Putamen (tissue), 1 donor: ENCODE measurements at regions not wholly inside any gene's neighbourhood (a gene's known extent, or its start where the extent isn't known, plus 50 kb on each side); places are given as distances from the start of the nearest gene placed in this dataset.
"Not testable (repeated sequence)": the region's sequence is repeated elsewhere in the genome, so short reads cannot be mapped to it uniquely, and the experiment has no call there.

Experiments used
- DNase-seq: peaks from one replicate; pipeline ENCODE4 v3.0.0-alpha.2; 2016; ENCODE audit warnings: low spot score

DNA sequence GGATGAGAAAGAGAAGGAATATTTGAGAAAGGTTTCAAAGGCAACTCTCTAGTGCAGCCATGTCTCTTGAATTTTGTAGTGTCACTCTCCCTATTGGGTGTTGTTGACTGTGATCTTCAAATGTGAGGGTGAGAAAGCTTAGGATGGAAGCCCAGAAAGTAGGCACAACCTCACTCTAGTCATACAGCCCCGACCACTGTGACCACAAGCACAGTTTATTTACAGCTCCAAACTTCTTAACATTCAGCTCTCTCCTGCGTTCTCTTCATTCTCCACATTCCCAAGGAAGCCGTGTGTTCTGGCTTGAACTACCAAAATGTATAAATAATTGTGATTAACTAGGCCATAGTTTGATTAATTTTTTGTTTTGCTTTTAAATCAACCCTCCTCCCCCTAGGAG lies 542.9 kb downstream of the LRRC70 start:
- DNase-seq = no peak

DNA sequence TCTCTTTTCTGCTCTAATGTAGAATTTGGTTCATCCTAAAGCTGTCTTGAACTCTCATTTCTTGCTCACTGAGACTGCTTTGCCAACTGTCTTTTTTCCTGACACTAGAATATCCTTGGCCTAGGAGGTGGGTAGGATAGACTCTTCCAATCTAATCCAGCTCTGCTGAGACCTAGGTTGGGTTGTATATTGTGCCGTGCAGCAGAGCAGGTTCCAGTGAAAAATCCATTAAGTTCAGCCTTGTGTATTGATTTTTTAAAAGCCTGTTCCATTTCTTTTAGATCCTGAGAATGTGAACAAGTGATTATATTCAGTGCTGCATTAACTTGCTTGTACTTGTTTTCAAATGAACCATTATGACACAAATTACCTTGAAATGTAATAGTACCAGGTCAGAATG lies 539.6 kb downstream of the LRRC70 start:
- no peak for DNase-seq

DNA sequence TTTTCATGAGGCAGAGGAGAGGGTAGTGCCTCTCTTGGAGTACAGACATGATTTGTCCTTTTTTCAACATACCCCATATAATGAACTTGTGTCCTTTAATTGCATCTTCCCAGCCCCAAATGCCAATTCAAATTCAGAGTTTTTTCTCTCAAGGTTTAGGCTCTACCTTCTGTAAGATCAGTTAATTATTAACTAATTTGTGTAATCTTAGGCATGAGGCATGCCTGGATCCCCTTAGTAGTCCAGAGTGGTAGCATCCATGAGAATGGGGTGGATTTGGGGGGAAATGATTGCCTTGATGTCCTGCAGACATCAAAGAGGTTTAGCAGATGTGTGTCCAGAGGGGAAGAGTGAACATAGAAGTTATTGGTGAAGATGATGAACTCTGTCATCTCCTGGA lies 533.3 kb downstream of the LRRC70 start:
- no peak for DNase-seq

DNA sequence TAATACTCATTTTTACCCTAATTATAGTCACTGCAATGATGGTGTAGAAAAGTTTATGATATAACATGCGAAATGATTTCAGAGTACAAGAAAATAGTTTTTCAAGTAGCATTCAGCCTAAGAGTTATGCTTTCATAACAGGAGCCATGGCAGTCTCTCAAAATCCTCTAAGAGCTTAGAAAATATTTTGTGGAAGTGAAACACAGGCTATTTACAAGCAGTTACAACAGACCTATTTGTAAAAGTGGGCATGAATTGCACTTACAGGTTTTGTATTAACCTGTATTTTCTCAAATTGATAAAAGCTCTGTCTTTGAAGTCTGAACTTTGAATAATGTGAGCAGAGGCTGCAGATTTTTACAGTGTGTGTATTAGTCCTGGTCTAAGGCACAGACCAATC lies 523.3 kb downstream of the LRRC70 start:
- no peak for DNase-seq

GRCh38 chr5:63097286-63097685 lies 518.7 kb downstream of the LRRC70 start:
- DNase-seq = no peak

DNA sequence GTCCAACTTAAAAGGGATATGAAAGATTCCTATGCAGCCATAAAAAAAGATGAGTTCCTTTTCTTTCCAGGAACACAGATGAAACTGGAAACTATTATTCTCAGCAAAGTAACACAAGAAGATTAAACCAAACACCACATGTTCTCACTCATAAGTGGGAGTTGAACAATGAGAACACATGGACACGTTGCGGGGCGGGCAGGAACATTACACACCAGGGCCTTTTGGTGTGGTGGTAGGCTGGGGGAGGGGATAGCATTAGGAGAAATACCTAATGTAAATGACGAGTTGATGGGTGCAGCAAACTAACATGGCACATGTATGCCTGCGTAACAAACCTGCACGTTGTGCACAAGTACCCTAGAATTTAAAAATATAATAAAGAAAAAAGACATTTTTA lies 516.1 kb downstream of the LRRC70 start:
- no peak for DNase-seq

GRCh38 chr5:63089147-63089546 lies 510.5 kb downstream of the LRRC70 start:
- no peak for DNase-seq

- DNase-seq = no peak
Observed at GRCh38 chr5:63085561-63085960, 506.9 kb downstream of the LRRC70 start.

DNA sequence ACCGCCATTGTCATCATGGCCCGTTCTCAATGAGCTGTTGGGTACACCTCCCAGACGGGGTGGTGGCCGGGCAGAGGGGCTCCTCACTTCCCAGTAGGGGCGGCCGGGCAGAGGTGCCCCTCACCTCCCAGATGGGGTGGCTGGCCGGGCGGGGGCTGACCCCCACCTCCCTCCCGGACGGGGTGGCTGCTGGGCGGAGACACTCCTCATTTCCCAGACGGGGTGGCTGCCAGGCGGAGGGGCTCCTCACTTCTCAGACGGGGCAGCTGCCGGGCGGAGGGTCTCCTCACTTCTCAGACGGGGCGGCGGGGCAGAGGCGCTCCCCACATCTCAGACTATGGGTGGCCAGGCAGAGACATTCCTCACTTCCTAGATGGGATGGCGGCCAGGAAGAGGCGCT lies 505.1 kb downstream of the LRRC70 start:
- DNase-seq = not testable (repeated sequence)

DNA sequence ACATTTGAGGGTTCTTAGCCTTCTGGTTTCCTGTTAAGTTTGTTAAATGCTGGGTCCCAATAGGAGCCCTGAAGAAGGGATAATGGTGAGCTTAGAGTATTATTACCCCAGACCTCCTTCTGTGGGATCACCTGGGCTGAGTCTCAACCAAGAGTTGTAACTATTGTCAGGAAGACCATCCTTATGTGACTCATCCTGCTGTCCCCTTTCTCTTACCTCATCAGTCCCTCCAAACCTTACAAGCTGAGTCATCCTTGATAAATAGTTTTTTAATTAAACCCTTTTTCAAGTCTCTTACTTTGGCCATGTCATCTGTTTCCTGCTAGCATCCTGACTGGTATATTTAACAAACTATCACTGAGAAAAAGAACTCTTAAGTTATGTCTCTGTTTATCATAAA lies 502.8 kb downstream of the LRRC70 start:
- DNase-seq = no peak

GRCh38 chr5:63070001-63070400 lies 491.4 kb downstream of the LRRC70 start:
- no peak for DNase-seq

DNA sequence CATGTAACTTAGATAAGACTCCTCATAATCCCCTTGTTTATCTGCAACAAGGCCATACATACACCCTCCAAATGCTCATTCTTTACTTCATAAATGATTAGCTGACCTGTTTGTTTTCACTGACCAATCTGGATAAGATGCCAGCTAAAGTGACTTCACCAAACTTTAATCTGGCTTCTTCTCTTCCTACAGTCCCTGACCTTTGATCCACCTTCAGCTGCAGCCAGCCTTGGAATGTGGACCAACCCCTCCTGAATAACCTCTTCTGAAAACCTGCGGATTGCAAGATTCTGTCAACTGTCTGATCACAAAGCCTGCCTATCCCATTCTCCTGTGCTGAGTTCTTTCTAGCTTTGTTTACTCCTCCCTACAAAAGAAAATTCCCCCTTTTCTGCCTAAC lies 476.8 kb downstream of the LRRC70 start:
- no peak for DNase-seq

- DNase-seq = no peak
Observed at GRCh38 chr5:63053019-63053638, 474.5 kb downstream of the LRRC70 start.

GRCh38 chr5:63050916-63051315 lies 472.3 kb downstream of the LRRC70 start:
- no peak for DNase-seq

- DNase-seq = no peak
Observed at GRCh38 chr5:63049935-63050334, 471.3 kb downstream of the LRRC70 start.

- DNase-seq = no peak
Observed at GRCh38 chr5:63043792-63044191, 465.2 kb downstream of the LRRC70 start.

DNA sequence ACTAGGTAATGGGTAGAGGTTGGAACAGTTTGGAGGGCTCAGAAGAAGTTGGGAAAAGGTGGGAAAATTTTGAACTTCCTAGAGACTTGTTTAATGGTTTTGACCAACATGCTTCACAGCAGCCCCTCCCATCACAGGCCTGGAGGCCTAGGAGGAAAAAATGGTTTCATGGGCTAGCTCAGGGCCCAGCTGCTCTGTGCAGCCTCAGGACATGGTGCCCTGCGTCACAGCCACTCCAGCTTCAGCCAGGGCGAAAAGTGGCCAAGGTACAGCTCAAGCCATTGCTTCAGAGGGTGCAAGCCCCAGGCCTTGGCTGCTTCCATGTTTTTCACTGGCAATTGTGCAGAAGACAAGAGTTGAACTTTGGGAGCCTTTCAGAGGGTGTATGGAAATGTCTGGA lies 453.7 kb downstream of the LRRC70 start:
- no peak for DNase-seq

DNA sequence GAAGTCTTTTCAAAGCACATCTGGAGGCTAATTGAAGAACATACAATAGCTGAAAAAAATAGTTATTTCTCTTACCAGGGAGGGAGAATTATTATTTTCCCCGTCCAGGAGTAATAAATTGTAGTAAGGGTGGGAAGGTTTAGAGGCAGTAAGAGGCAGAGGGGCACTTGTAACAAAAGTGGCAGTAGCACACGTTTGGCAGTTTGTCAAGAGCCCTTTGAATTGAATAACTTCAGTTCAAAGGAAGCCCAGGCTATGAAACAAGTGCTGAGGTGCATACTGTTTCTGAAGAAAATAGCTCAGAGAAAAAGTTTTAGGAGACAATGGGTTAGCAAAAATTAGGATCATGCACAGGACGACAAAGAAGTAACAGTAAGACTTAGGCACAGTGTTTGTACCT lies 451.3 kb downstream of the LRRC70 start:
- no peak for DNase-seq

- DNase-seq = no peak
Observed at GRCh38 chr5:63025679-63026078, 447.1 kb downstream of the LRRC70 start.

DNA sequence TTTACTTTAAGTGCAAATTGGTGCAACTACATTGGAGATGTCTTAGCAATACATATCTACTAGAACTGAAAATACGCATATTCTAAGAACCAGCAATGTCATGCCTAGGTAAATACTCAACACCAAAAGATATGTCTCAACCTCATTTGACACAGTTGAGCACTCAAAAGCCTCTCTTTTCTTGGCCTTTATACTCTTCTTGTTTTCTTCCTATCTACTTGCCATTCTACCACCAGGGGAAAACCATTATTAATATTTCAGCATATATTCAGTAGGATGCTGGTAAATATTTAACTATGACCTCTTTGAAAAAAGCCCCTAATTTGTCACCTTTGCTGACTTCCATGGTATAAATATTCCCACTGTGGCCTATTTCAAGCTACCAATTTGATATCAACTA lies 443.8 kb downstream of the LRRC70 start:
- no peak for DNase-seq

DNA sequence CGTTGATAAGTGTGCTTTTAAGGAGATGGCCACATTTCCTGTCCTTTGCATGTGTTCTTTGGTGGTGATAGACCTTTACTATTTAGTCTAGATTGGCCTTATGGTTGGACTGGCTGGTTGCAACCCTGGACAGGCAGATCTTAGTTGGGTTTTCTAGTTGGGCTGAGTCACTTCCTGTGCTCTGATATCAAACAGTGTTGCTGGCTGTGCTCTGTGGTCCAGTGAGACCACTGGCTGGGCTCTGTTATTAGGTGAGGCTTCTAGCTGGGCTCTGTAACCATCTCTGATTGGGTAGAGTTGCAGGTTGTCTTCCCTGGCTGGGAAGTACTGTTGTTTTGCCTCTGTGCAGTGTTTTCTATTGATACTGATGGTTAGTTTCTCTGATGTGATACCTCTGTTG lies 432.5 kb downstream of the LRRC70 start:
- DNase-seq = no peak

DNA sequence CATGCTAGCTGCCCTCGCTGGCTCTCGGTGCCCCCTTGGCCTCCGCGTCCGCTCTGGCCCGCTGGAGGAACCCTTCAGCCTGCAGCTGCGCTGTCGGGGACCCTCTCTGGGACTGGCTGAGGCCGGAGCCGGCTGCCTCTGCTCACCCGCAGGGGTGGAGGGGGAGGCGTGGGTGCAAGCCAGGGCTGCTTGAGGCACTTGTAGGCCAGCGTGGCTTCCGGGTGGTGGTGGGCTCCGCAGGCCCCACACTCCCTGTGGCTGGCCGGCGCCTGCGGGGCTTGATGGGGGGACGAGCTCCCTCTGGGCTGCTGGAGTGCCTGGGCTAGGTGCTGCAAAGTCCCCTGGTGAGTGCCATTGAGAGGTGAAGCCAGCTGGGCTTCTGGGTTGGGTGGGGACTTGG lies 429.6 kb downstream of the LRRC70 start:
- no peak for DNase-seq

DNA sequence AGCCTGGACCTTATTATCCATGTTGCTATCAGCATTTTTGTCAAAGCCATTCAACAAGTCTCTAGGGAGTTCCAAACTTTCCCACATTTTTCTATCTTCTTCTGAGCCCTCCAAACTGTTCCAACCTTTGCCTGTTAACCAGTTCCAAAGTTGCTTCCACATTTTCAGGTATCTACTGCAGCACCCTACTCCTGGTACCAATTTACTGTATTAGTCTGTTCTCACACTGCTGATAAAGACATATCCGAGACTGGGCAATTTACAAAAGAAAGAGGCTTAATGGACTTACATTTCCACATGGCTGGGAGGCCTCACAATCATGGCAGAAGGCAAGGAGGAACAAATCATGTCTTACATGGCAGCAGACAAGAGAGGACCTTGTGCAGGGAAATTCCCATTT lies 416.2 kb downstream of the LRRC70 start:
- not testable (repeated sequence) for DNase-seq

DNA sequence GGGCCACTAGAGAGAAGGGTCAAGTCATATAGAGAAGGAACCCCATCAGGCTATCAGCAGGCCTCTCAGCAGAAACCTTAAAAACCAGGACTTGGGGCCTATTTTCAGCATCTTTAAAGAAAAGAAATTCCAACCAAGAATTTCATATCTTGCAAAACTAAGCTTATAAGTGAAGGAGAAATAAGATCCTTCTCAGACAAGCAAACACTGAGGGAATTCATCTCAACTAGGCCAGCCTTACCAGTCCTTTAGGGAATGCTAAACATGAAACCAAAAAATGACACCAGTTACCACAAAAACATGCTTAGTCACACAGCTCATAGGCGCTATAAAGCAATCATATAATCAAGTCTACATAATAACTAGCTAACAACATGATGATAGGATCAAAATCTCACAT lies 407.1 kb downstream of the LRRC70 start:
- DNase-seq = no peak

DNA sequence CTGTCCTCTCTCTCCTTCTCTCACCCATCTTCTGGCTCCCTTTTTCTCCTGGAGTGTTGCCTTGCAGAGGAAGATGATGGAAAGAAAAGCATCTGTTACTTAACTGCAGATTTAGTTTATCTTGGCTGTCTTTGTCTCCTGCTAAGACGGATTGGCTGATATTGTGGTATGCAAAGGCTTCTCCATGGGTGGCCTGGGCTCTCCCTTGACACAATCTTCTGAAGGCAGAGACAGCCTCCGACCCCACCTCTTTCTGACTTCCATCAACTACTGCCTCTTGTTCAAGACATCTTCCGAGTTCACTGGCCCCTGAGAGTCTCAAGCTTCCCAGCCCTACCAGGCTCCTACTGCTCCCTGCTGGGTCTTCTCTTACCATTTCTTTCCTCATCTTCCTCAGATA lies 403.7 kb downstream of the LRRC70 start:
- no peak for DNase-seq
